HT1080 (cell line): ENCODE measurements at regions not wholly inside any gene's neighbourhood (a gene's known extent, or its start where the extent isn't known, plus 50 kb on each side); places are given as distances from the start of the nearest gene placed in this dataset. TPM values are rescaled to one million over a fixed set of nuclear protein-coding genes. Genes with fewer than 3 reads are reported as not detected.

Source experiments
- DNase-seq: peaks from one replicate; pipeline ENCODE4 v3.0.0-alpha.2; 2015; ENCODE audit warnings: low read depth
- small RNA-seq: library from RNA; depleted of rRNA; stranded (forward); fragments of <200 nt; gene quantifications from one replicate; pipeline ENCODE3, GENCODE V24; 2014

DNA sequence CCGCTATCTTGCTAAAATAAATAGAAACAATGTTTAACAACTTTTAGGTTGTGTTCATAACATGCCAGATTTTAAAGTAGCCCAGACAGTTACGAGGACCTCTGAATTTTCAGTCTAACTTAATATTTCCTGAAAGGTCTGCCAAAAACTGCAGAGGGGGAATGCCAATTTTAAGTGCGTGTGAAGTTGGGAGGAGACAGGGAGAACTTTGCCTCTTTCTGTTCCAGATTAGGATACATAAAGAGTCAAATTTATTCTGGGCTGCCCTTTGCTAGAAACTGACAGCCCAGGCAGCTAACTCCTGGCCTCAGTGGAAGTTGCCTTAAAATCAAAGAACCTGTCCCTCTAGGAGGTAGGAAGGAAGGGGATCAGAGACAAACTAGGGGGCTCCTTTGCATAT lies 52.3 kb upstream of the PIP4K2A start:
- DNase-seq: no peak

DNA sequence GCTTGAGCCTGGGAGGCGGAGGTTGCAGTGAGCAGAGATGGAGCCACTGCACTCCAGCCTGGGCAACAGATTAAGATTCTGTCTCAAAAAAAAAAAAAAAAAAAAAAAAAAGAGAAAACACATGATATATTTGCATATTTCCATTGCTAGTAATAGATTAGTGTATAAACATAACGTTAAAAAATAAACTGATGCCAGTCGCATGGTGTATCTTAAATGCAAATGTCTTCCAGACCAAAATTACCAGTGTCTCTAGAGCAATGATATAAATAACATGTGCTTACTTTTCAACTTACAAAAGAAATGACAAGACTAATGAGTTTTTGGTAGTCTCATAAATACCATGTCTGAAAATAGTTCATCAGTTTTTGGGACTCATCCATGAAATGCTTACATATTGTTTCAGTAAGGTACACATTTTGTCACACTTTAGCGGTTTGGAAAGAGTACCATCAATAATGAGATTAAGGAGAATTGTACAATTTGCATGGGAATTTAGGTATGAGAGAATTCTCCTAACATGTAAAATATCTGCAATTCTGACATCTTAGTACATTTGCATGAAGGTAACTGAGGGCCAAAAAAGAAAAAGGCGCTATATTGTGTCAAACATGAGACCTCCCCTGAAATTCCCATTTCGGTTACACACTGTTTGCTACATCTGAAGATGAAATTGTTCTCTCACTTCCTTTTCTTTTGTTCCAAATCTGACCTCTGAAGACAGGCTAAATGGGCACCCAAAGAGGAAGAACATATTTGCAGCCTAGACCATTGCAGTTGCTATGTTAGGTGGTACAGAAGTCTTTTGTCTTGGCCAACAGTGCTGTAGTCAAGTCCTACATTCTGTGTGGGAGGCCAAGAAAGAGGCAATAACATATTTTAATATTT lies 51.5 kb upstream of the PIP4K2A start:
- no peak for DNase-seq

DNA sequence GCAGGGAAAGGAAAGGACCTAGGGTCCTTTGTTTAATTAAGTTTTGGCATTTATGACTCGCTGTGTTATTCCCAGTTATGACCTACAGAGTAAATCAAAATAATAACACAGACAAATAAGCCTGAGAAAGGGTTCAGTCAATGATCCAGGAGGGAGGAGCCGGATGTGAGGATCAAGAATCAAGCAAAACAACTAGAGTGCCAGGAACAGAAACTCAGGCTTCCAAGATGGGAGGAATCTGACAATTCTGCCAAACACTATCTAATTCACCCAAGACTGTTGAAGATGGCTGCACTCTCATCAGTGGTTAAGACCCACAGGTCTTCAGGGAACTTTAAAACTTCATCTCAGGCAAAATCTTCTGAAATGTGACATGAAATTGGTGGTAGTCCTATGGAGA lies 50.3 kb upstream of the PIP4K2A start:
- DNase-seq: no peak

Small RNAs in the stretch of these regions (small RNA-seq; reads per million reads assigned to genes)
- gene RNU6-413P: not detected
